IMR-90 (cell line): ENCODE measurements at regions not wholly inside any gene's neighbourhood (a gene's known extent, or its start where the extent isn't known, plus 50 kb on each side); places are given as distances from the start of the nearest gene placed in this dataset.

Experiments
- ATAC-seq: fragments of 200-7000 bp; cut with Tn5 transposase; 2 replicates; pipeline ENCODE4 v1.9.1; 2020; ENCODE audit warnings: low read depth, mild to moderate bottlenecking, moderate library complexity
- BruUV-seq: library from RNA; stranded (reverse); fragments of 400-500 nt; replicated peaks from 2 replicates; lab custom pipeline; 2021; lab: Mats Ljungman, UMichigan
- CTCF ChIA-PET: fragments of 300-600 bp; formaldehyde crosslinking; extraction: SDS; loops from one replicate; lab custom pipeline; 2021; ENCODE audit warnings: antibody characterized with exemption; lab: Yijun Ruan, JAX
- POLR2A ChIA-PET: fragments of 300-600 bp; sonication (Branson Sonifier 250); formaldehyde crosslinking; loops from one replicate; lab custom pipeline; 2022; ENCODE audit warnings: antibody characterized with exemption; ENCODE audit not compliant: unreplicated experiment; lab: Charles Lee
- DNase-seq: peaks from one replicate; pipeline ENCODE4 v3.0.0; 2013
- H2AFZ ChIP-seq: replicated peaks from 2 replicates; pipeline ENCODE3; 2013; ENCODE audit warnings: low read length, mild to moderate bottlenecking; ENCODE audit not compliant: poor library complexity
- H2AK5ac ChIP-seq: 2 replicates; pipeline ENCODE4 v1.6.1; 2013; ENCODE audit warnings: low read depth, low read length, inconsistent platforms
- H2AK9ac ChIP-seq: replicated peaks from 2 replicates; pipeline ENCODE3; 2013; ENCODE audit warnings: mild to moderate bottlenecking, low read depth, low read length, moderate library complexity; ENCODE audit not compliant: poor library complexity
- H2BK120ac ChIP-seq: 2 replicates; pipeline ENCODE4 v1.6.1; 2013; ENCODE audit warnings: low read depth, low read length, inconsistent platforms
- H2BK15ac ChIP-seq: 3 replicates; pipeline ENCODE4 v1.6.1; 2013; ENCODE audit warnings: low read depth, low read length, inconsistent platforms
- H2BK20ac ChIP-seq: 2 replicates; pipeline ENCODE4 v1.6.1; 2013; ENCODE audit warnings: low read depth, mild to moderate bottlenecking, inconsistent platforms, low read length, moderate library complexity
- H2BK5ac ChIP-seq: 2 replicates; pipeline ENCODE4 v1.6.1; 2013; ENCODE audit warnings: mild to moderate bottlenecking, low read depth, low read length, inconsistent platforms; ENCODE audit not compliant: poor library complexity, severe bottlenecking
- H3K14ac ChIP-seq: replicated peaks from 2 replicates; pipeline ENCODE4 v1.6.1; 2013; ENCODE audit warnings: low read depth, low read length, inconsistent platforms
- H3K18ac ChIP-seq: 2 replicates; pipeline ENCODE4 v1.6.1; 2013; ENCODE audit warnings: low read depth, low read length, control low read depth
- H3K23ac ChIP-seq: 2 replicates; pipeline ENCODE4 v1.6.1; 2013; ENCODE audit warnings: low read depth, low read length, inconsistent platforms
- H3K27ac ChIP-seq: 2 replicates; pipeline ENCODE4 v1.5.1; 2013; ENCODE audit warnings: mild to moderate bottlenecking, control low read depth, low read length; ENCODE audit not compliant: insufficient read depth
- H3K27me3 ChIP-seq: 2 replicates; pipeline ENCODE4 v1.6.1; 2013; ENCODE audit warnings: low read length; ENCODE audit not compliant: control insufficient read depth, insufficient read depth
- H3K36me3 ChIP-seq: 2 replicates; pipeline ENCODE4 v1.6.1; 2013; ENCODE audit warnings: low read length, mixed read lengths; ENCODE audit not compliant: control insufficient read depth, insufficient read depth
- H3K4ac ChIP-seq: 2 replicates; pipeline ENCODE4 v1.6.1; 2013; ENCODE audit warnings: low read depth, low read length, inconsistent platforms
- H3K4me1 ChIP-seq: 2 replicates; pipeline ENCODE4 v1.6.1; 2013; ENCODE audit warnings: low read length, mixed read lengths; ENCODE audit not compliant: control insufficient read depth, insufficient read depth
- H3K4me2 ChIP-seq: 2 replicates; pipeline ENCODE4 v1.6.1; 2013; ENCODE audit warnings: low read depth, mild to moderate bottlenecking, control low read depth, low read length, moderate library complexity
- H3K4me3 ChIP-seq: 2 replicates; pipeline ENCODE4 v1.5.1; 2013; ENCODE audit warnings: low read depth, mild to moderate bottlenecking, control low read depth, low read length, moderate library complexity; ENCODE audit not compliant: insufficient read depth
- H3K56ac ChIP-seq: 2 replicates; pipeline ENCODE4 v1.6.1; 2013; ENCODE audit warnings: low read length, inconsistent platforms; ENCODE audit not compliant: insufficient read depth; ENCODE audit errors: extremely low read depth
- H3K79me1 ChIP-seq, 2 experiments: 2 replicates each; pipeline ENCODE4 v1.6.1; 2013; ENCODE audit warnings: low read length in 2 of 2, inconsistent platforms in 1 of 2, low read depth in 1 of 2
- H3K9ac ChIP-seq: 2 replicates; pipeline ENCODE4 v1.6.1; 2013; ENCODE audit warnings: low read depth, low read length, control low read depth
- H3K9me1 ChIP-seq: 2 replicates; pipeline ENCODE4 v1.6.1; 2013; ENCODE audit warnings: low read length, inconsistent platforms; ENCODE audit not compliant: insufficient read depth
- H3K9me3 ChIP-seq: 2 replicates; pipeline ENCODE4 v1.6.1; 2013; ENCODE audit warnings: low read length; ENCODE audit not compliant: control insufficient read depth, insufficient read depth
- H4K20me1 ChIP-seq: 2 replicates; pipeline ENCODE4 v1.6.1; 2013; ENCODE audit warnings: low read length, inconsistent platforms; ENCODE audit not compliant: insufficient read depth
- H4K5ac ChIP-seq: 2 replicates; pipeline ENCODE4 v1.6.1; 2013; ENCODE audit warnings: mild to moderate bottlenecking, low read depth, low read length, control low read depth
- H4K8ac ChIP-seq, 2 experiments: 2 replicates each; pipeline ENCODE4 v1.6.1; 2013; ENCODE audit warnings: low read depth in 2 of 2, low read length in 2 of 2, control low read depth in 1 of 2, inconsistent platforms in 1 of 2
- H4K91ac ChIP-seq: 2 replicates; pipeline ENCODE4 v1.6.1; 2013; ENCODE audit warnings: low read depth, low read length, inconsistent platforms; ENCODE audit not compliant: insufficient read depth
- BHLHE40 ChIP-seq: fragments of 150-350 bp; IDR thresholded peaks from 2 replicates; pipeline ENCODE4 v1.6.1; 2016; ENCODE audit warnings: mild to moderate bottlenecking, low read depth, low read length
- CHD1 ChIP-seq: IDR thresholded peaks from 2 replicates; pipeline ENCODE4 v1.6.1; 2012; ENCODE audit warnings: low read depth, low read length, improper control_type of control experiment
- ELK1 ChIP-seq: fragments of 150-350 bp; IDR thresholded peaks from 2 replicates; pipeline ENCODE4 v1.6.1; 2016; ENCODE audit warnings: low read depth, mild to moderate bottlenecking, low read length, moderate library complexity, borderline replicate concordance
- MAFK ChIP-seq: IDR thresholded peaks from 2 replicates; pipeline ENCODE4 v1.6.1; 2012; ENCODE audit warnings: low read depth, low read length, improper control_type of control experiment
- MAZ ChIP-seq: IDR thresholded peaks from 2 replicates; pipeline ENCODE4 v1.6.1; 2012; ENCODE audit warnings: low read depth, mild to moderate bottlenecking, low read length, improper control_type of control experiment, moderate library complexity, borderline replicate concordance
- MXI1 ChIP-seq: IDR thresholded peaks from 2 replicates; pipeline ENCODE4 v1.6.1; 2012; ENCODE audit warnings: low read depth, mild to moderate bottlenecking, low read length, moderate library complexity, borderline replicate concordance
- NFE2L2 ChIP-seq: fragments of 150-350 bp; IDR thresholded peaks from 2 replicates; pipeline ENCODE4 v1.6.1; 2016; ENCODE audit warnings: low read depth, mild to moderate bottlenecking, low read length
- SMC3 ChIP-seq: fragments of 150-350 bp; IDR thresholded peaks from 2 replicates; pipeline ENCODE4 v1.6.1; 2016; ENCODE audit warnings: low read depth, mild to moderate bottlenecking, antibody characterized with exemption, low read length, moderate library complexity
- WGBS, 2 experiments: methylation state at CpG; one replicate each; pipeline versions ENCODE4 v1.1.5 to v1.1.7; 2013; ENCODE audit warnings: missing lambda C conversion rate in 2 of 2; ENCODE audit not compliant: insufficient read length in 1 of 2; ENCODE audit errors: extremely low coverage in 2 of 2; 5-methylcytosine and 5-hydroxymethylcytosine counted together
- dilution Hi-C: fragments of 300-500 bp; cut with HindIII; formaldehyde crosslinking; loops from one replicate; pipeline ENCODE4 v1.14.3; 2018; ENCODE audit warnings: low sequenced_read_pairs; ENCODE audit not compliant: unreplicated experiment
- in situ Hi-C: fragments of 300-500 bp; cut with MboI; formaldehyde crosslinking; loops from 3 replicates; pipeline ENCODE4 v1.14.3; 2019; ENCODE audit warnings: low sequenced_read_pairs, inconsistent platforms, mixed read lengths
- intact Hi-C: fragments of 100-400 bp; cut with micrococcal nuclease; formaldehyde crosslinking; loops from 2 replicates; pipeline ENCODE4 v1.10.0; 2022

GRCh38 chr6:15037253-15037652 lies 208.6 kb upstream of the JARID2 start:
- Histone ChIP-seq H3K14ac (no peak overlapping the region), H2AK5ac (no peak overlapping the region), H4K91ac (no peak overlapping the region), H3K18ac (no peak overlapping the region), H2BK5ac (no peak overlapping the region), H3K23ac (no peak overlapping the region), H4K8ac (no peak overlapping the region), H3K79me1 (no peaks in the 10 kb centered on the region), H3K4me2 (no peak overlapping the region), H3K56ac (no peak overlapping the region), H2AK9ac (no peak overlapping the region), H3K4ac (no peak overlapping the region), H3K9me1 (no peaks in the 10 kb centered on the region), H2BK20ac (no peak overlapping the region), H4K20me1 (no peaks in the 10 kb centered on the region), H3K4me1 (no peaks in the 10 kb centered on the region), H3K27ac (no peak overlapping the region), H3K4me3 (no peak overlapping the region), H3K27me3 (no peaks in the 10 kb centered on the region; the same call in 1 of the 2 replicates), H3K36me3 (no peaks in the 10 kb centered on the region), H2BK120ac (no peak overlapping the region), H3K9me3 (no peaks in the 10 kb centered on the region), H4K5ac (no peak overlapping the region), H2BK15ac (no peak overlapping the region), H2AFZ (no peak overlapping the region), H3K9ac (no peak overlapping the region)
- in situ Hi-C loops (no loop called here), intact Hi-C loops (no loop called here), dilution Hi-C loops (no loop called here)
- ChIA-PET POLR2A (no interaction called here), CTCF (no interaction called here)
- BruUV-seq: no TSS peak
- 87% methylated on average over 3 of the region's 5 CpGs; no CpG with 5 or more reads in 1 of the 2 experiments for WGBS, 2 experiments
- ATAC-seq (no peak), DNase-seq (no peak)
- TF ChIP-seq MAZ (no peak), BHLHE40 (no peak), SMC3 (no peak), CHD1 (no peak), ELK1 (no peak), MXI1 (no peak), NFE2L2 (no peak), MAFK (no peak)
